Lower leg skin (tissue), 3 donors: ENCODE measurements at regions not wholly inside any gene's neighbourhood (a gene's known extent, or its start where the extent isn't known, plus 50 kb on each side); places are given as distances from the start of the nearest gene placed in this dataset.
"Not testable (repeated sequence)": the region's sequence is repeated elsewhere in the genome, so short reads cannot be mapped to it uniquely, and the experiment has no call there.

Experiments used
- CTCF ChIP-seq, 3 donors: fragments of 450-650 bp; IDR thresholded peaks; one replicate each; pipeline ENCODE4 v1.5.1; 2016; ENCODE audit warnings: antibody characterized with exemption in 3 of 3, mild to moderate bottlenecking in 3 of 3, moderate library complexity in 2 of 3
- POLR2A ChIP-seq, 2 donors: fragments of 450-650 bp; IDR thresholded peaks; one replicate each; pipeline ENCODE4 v1.6.1; 2016 to 2017; ENCODE audit warnings: antibody characterized with exemption in 2 of 2, mild to moderate bottlenecking in 1 of 2, moderate library complexity in 1 of 2

GRCh38 chr9:42370172-42370571 lies 186.7 kb downstream of the SPATA31A6 start:
- not testable (repeated sequence) for TF ChIP-seq POLR2A, CTCF (IDR thresholded peaks at IDR 0.05)
